ENCODE measurements at regions not wholly inside any gene's neighbourhood (a gene's known extent, or its start where the extent isn't known, plus 50 kb on each side); places are given as distances from the start of the nearest gene placed in this dataset.
"Not testable (repeated sequence)": the region's sequence is repeated elsewhere in the genome, so short reads cannot be mapped to it uniquely, and the experiment has no call there.

DNA sequence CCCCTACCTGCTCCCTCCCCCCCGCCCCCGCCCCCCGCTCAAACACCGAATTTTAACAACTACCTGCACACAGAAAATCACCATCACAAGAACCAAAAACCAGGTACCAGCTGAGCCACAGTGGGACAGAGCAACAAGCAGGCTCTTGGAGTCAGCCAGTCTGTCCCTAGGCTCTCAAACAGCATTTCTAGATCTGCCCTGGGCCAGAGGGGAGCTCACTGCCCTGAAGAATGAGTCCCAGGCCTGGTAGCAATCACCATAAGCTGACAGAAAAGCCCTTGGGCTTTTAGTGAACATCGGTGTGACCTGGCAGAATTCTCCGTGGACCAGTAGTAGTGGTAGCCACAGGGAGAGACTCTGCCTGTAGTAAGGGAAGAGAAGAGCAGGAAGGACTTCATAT is 58.3 kb downstream of the C11orf87 start:
- no peak for DNase-seq

DNA sequence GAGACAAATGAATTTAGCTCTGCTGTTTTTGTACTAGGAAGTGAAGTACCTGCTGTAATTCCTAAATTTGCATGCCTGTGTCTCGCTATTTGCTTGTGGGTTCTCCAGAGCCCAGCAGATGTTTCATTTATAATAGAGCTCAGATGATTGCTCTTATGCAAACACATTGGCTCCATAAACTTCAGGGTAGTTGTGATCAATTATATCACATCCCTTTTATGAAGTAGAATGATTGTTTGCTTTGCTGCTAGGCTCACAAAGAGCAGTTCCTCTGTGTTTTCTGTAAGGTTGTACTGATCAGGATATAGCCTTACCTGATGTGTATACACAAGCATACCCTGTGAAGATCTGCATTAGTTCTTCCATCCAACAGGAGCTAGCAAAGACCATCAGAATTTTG is 64.1 kb downstream of the C11orf87 start:
- DNase-seq: peak; percentile 24 to 47

DNA sequence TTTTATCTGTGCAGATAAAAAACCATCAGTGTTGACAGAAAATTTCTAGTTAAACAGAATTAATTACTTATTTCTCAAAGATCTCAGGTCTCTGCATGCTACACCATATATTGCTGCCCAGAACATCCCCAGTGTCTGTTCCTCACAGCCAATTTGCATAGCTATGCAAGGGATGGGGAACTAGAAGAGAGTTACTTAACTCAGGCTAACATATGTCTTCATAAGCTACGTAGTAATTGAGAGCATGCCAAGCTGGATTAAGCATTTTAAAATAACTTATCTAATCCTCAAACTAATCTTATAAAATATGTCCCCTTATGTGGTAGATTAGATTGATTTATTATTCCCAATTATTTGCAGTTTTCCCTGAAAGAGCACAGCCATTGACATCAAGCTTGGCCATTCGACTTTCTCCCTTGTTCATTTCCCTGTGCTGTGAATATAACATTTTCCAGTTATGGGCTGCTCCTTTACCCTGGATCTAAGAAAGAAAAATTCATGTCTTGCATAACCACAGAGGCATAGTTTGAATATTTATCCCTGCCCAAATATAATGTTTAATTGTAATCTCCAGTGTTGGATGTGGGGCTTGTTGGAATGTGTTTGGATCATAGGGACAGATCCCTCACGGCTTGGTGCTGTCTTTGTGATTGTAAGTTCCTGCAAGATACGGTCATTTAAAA is 69.1 kb downstream of the C11orf87 start:
- DNase-seq: no peak

DNA sequence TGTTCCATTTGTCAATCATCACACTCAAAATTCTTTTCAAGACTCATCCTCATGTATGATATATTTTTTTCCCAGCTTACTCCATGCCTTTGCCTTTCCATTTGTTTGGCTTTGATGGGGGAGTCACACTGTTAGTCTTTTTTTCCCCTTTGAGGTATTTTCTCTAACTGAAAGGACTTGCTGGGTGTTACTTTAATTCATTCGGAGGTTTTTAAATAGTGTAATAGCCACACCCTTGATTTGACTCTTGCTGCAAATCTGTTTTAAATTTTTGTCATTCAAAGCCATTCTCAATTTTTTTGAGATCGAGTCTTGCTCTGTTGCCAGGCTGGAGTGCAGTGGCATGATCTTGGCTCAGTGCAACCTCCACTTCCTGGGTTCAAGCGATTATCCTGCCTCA is 84.1 kb downstream of the C11orf87 start:
- no peak for DNase-seq

DNA sequence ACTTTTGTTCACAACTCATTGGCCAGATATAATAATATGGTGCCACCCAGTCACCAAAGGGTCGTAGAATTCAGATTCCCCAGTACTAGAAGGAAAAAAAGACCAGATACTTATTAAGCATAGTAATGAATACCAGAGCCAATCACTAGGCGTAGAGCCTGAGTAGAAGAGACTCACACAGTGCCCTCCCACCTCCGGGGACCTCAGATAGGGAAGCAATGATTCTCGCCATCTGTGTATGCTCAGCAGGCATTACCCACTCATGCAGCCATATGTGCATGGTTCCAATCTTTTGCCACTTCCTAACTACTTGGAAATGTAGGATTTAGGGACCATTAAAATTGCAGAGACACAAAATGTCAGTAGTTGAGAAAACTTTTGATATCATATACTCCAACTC is 85.3 kb downstream of the C11orf87 start:
- no peak for DNase-seq

DNA sequence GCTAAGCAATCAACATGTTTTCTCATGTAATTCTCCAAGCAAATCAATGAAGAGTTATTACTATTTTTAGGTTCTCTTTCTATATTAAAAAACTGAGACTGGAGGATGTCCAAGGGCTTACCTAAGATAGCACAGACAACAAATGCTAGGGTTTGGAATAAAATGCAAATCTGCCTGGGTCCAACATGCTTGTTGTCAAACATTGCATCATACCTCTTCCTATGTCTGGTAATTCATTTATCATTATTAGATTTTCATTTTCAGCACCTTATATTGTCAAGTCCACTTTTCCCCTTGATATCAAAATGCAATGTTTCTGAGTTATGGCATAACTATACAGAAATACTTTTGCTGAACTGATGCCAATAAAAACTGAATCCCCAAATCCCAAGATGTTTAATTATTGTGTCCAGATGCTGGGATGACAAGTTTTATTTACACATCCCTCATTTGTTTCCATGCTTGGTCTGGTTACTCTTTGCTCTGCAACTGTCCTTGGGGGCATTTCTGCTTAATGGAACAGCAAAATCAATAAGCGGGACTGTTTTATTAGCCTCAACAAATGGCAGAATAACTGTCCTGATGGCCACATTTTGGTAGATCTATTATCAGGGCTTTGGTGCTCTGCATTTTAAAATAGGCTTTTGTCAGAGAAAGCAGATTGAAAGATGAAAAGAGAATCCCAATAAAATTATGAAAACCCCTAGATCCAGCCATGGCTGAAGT is 86.0 kb downstream of the C11orf87 start:
- no peak for DNase-seq

DNA sequence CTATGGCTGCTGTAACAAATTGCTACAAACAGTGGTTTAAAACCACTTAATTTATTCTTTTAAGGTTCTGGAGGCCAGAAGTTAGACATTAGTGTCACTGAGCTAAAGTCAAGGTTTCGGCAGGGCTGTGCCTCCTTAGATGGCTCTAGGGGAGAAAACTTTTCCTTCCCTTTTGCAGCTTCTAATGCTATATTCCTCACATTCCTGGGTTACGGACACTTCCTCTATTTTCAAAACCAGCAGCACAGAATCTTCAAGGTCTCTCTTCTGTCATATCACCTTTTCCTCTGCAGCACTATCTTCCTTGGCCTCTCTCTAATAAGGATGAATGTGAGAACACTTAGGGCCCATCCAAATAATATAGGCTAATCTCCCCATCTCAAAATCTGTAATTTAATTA is 87.0 kb downstream of the C11orf87 start:
- no peak for DNase-seq

DNA sequence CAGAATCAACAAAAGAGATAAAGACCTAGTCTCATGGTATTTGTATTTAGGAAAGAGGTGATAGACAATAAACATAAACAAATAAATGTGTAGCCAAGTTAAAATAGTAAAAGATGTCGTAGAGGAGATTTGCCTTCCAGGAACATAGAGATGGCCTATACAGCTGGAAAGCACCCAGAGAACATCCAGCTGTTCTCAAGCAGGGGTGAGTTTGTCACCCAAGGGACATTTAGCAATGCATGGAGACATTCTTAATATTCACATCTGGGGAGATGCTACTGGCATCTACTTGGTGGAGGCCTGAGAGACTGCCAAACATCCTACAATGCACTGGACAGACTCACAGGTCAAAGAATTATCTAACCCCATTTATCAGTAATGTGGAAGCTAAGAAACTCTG is 88.3 kb downstream of the C11orf87 start:
- DNase-seq: no peak

DNA sequence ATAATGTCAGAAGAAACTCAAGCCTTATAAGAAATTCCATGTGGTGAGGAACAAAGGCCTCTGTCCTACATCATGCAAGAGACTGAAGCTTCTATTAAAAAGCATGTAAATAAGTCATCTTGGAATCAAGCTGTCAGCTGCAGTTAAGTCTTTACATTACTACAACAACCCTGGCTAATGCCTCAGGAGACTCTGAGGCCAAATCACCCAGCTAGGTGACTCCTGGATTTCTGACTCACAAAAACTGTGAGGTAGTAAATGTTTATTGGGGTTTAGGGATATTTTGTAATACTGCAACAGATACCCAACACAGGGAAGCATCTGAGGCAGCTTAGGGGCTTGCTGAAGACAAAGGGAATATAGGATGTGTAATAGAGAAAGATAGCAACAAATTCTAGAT is 89.6 kb downstream of the C11orf87 start:
- no peak for DNase-seq

DNA sequence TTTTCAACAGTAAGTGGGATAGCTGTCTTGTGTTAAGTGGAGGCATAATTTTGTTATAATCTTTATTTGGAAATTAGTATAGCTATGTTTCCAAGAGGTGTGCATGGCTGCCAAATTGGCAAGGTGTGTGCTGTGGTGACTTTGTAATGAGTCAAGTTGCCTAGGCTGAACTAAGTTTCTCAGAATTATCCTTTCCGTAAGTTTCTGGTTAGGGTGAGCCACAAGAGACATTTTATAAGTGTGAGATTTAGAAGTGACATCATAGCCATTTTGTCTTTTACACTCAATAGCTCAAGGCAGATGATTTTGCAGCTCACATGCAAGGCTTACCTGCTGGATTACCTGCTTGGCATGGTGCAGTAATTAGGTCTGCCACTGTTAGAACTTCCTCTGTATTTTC is 90.3 kb downstream of the C11orf87 start:
- DNase-seq: no peak

DNA sequence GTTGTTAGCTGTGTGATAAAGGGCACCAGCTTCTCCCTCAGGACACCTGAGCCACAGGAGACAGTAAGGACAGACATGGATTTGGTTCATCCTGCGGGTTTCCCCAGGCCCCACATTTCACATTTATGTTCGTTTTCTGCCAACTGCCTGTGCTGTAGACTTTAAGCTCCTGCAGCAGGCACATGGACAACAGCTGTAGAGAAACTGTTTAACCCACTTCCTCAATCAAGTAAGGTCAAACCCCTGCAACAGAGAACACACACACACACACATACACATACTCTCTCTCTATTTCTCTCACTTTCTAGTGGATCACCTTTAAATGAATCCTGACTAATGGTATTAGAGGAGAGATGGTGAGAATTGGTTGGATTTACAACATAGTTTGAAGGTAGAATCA is 90.7 kb downstream of the C11orf87 start:
- DNase-seq: no peak

DNA sequence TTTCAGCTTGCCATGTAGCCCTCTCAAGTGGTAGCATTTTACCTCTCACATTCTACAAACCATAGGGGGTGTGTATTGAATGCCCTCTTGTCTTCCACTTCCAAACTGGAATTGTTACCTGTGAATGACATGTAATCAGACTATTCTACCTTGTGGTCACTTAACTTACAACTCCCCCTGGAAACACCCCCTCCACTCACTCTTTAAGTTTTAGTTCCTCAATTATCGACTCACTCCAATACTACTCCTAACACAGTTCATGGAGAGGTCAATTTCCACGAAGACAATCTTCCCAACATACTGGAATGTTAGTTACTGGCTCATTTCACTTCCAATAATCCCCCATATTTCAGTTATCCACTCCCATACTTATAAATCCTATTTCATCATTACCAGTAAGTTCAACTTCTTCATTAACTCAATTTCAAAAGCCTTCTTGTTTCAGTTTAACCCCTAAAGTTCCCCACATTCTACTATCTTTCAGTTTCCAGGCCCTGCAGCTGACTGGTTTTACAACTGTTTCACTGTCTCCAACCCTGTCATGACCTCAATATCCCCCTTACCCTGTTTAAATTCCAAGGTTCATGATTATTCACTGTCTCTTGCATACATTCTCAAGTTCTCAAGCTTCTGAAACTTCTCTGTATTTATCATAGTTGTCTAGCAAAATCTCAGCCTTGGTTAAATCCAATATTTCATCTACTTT is 92.5 kb downstream of the C11orf87 start:
- DNase-seq: no peak

DNA sequence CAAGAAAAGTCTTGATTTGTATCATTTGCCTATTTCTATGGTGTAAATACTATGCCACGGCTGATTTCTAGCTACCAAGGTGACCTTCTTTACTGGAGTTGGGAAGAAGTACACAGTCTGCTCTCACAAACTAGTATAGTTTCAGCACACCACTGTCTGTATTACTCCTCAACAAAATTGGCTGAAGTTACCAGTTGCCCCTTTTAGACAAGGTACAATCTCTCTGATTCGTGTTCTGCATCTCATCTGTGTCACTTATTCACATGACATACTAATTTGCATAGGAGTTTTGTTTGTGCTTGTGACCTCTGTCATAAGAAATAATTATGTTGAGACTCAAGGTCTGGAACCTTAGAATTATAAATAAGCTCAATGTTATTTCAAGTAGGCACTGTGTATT is 97.3 kb downstream of the C11orf87 start:
- DNase-seq: no peak

DNA sequence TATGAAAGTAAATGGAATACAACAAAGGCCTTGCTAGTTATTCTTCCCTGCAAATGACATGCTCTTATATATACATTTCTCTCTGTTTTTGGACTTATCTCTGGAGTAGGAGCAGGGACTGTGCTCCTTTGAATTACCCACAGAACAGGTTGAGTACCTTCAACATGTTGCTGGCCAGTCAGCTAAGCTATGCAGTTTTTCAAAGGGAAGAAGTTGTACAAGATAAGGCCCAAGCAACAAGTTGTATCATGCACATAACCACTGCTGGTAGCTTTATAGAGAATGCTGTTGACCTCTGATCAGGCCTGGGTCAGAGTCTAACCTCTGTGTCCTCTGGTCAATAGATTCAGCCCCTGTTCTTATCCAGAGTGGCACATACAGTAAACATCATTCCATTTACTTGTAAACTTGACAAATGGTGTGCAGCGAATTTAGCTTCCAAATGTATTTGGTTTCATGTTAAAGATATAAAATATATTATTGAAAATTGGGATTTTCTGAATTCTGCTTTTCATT is 99.6 kb downstream of the C11orf87 start:
- DNase-seq: no peak

DNA sequence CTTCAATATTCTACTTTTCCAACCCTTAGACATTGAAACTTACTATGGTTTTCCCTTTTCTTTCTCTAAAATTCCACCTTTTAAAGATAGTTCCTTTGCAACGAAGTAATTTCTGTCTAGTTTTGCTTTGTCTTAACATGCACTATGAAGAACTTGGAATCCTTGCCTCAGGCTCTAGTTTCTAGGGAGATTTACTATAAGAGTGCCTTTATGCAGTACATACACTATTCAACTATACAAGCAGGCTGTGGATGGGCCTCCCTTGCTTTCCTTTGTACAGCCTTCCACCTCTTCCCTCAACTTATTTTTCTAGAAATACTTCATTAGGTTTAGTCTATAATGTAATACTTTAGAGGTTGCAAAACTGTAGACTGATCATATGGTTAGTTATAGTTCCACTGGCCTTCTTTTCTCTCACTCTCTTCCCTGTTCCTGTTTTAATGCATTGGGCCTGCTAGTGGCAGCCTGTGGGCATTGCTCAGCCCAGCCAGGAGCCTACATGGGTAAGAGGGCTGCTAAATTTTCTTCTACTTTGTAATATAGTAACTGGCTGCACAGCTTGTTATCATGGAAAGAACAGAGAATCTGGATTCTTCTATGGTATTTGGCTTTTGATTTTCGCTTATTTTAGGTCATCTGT is 100.2 kb downstream of the C11orf87 start:
- DNase-seq: no peak

DNA sequence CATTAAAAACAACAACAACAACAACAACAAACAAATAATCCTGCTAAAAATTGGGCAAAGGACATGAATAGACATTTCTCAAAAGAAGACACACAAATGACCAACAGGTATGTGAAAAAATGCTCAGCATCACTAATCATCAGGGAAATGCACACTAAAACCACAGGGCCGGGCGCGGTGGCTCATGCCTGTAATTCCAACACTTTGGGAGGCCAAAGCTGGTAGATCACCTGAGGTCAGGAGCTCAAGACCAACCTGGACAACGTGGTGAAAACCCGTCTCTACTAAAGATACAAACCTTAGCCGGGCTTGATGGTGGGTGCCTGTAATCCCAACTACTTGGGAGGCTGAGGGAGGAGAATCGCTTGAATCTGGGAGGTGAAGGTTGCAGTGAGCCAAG is 103.6 kb downstream of the C11orf87 start:
- not testable (repeated sequence) for DNase-seq

DNA sequence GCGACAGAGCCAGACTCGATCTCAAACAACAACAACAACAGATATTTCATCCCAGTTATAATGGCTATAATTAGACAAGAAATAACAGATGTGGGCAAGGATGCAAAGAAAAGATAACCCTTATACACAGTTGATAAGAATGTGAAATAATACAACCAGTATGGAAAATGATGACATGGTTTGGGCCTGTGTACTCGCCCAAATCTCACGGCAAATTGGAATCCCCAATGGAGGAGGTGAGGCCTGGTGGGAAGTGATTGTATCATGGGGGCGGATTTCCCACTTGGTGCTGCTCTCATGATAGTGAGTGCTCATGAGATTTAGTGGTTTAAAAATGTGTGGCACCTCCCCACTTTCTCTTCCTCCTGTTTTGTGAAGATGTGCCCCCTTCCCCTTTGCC is 104.1 kb downstream of the C11orf87 start:
- DNase-seq: no peak

DNA sequence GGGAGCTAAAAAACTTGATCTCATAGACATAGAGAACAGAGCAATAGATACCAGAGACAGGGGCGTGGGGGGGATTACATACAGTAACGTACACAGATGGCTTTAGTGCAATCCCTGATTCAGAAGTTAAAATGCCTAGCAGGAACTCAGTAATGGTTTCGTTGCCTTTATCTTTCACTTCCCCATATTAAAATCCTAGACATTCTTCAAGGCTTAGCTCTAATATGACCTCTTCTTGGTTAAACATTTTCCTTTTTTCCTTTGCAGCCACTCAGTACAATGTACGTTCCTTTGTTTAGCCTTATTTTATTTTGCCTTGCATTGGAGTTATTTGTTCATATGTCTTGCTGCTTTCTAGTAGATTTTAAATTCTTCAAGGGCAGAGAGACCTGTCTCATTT is 104.9 kb downstream of the C11orf87 start:
- no peak for DNase-seq

DNA sequence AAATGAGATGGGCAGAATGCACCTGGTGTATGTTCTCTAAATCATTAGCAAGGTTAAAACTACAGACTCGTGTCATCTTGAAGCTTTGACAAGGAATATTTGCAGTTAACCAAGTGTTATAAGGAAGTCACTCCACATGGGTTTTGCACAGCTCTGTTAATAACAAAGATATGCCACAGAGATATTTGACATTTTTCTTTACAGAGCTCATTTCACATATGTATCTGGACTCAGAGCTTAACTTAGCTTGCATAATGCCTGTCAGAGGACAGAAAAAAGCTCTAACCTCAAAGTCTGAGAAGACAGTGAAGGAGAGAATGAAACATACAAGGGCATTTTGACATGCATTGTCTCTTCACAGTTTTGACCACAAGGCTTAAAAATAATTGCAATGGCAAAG is 105.5 kb downstream of the C11orf87 start:
- DNase-seq: no peak

DNA sequence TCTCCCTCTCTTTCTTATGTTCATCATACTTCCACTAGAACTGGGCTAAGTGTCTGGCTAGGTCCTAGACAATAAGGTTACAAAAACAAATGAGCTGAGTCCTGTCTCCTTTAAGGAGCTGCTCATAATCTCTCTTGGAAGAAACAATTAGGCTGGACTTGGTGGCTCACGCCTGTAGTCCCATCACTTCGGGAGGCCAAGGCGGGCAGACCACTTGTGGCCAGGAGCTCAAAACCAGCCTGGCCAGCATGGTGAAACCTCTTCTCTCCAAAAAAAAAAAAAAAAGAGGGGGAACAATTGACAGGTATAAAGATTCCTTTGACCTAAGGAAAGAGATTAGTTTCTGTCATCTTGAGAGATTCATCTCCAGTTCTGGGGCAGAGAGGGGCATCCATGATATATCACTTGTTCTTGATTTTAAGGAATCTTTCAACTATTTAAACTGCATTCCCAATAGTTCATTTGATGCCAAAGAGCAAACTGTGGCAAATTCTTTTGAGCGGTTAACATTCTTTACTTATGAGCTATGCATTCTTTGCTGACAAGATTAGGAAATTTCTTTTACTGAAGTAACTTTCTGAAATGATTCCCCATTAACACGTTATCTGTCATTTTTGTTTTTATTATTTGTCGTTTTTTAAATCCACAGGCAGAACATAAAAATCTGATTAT is 125.5 kb downstream of the C11orf87 start:
- no peak for DNase-seq

DNA sequence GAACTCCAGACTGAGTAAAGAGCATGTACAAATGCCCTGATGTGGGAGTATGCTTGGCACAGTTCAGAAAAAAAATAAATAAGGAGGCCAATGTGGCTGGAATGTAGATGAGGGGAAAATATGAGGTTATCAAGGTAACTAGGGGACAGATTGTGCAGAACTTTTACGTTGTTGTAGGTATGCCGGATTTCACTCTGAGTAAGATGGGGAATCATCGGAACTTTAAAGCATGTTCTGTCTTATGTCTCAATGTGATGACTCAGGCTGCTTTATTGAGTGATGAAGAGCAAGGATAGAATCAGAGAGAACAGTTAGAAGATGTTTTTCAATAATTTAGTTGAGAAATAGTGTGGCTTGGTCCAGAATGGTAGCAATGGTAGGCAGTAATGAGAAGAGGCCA is 130.4 kb downstream of the C11orf87 start:
- DNase-seq: no peak

DNA sequence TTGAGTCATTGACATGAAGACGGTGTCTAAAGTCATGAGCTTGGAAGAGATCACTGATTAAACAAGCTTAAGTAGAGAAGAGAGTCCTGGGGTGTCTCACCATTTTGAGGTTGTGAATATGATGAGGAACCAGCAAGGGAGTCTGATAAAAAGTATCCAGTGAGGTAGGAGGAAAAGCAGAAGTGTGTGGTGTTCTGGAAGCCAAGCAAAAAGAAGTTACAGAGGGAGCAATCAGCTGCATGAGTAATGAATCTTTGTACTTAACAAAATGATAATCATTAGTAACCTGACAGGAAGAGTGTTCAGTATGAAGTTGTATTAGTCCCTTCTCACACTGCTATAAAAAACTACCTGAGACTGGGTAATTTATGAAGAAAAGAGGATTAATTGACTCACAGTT is 131.3 kb downstream of the C11orf87 start:
- no peak for DNase-seq

DNA sequence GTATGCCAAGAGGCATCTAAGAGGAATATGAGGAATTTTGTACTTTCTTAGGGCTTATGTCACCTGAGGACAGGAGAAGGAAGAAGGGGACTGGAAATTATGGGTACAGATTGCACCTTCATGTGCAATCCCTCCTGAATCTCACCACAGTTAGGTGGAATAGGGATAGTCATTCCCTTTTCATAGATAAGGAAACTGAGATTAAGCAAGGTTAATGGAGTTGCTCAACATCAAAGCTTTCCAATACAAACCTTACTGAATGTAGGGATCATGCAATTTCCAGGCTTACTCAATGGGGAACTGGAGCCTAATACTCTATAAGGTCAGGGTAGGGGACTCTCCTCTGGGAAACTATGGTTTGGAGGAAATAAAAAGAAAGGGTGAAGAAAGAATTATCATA is 133.0 kb downstream of the C11orf87 start:
- DNase-seq: no peak
